Stomach (tissue), 4 donors: ENCODE measurements at regions not wholly inside any gene's neighbourhood (a gene's known extent, or its start where the extent isn't known, plus 50 kb on each side); places are given as distances from the start of the nearest gene placed in this dataset.

ENCODE experiments used
- POLR2A ChIP-seq, 4 donors: fragments of 450-650 bp; IDR thresholded peaks; one replicate each; pipeline ENCODE4 v1.6.1; 2016; ENCODE audit warnings: antibody characterized with exemption in 4 of 4, control low read depth in 2 of 4, mild to moderate bottlenecking in 1 of 4, moderate library complexity in 1 of 4
- POLR2AphosphoS5 ChIP-seq, 3 donors: sonication (generic); formaldehyde crosslinking; IDR thresholded peaks; one replicate each; pipeline ENCODE4 v1.6.1; 2016; ENCODE audit warnings: antibody characterized with exemption in 3 of 3
- TF ChIP-seq, protein P1 (sequence below), 7 experiments: fragments of 450-650 bp in 4 of 7; fragments of 200-600 bp in 3 of 7; sonication (generic) in 3 of 7; IDR thresholded peaks; one replicate each; pipeline ENCODE4 v1.5.1; 2016 to 2019; ENCODE audit warnings: antibody characterized with exemption in 7 of 7, control low read depth in 2 of 7, mild to moderate bottlenecking in 1 of 7

DNA sequence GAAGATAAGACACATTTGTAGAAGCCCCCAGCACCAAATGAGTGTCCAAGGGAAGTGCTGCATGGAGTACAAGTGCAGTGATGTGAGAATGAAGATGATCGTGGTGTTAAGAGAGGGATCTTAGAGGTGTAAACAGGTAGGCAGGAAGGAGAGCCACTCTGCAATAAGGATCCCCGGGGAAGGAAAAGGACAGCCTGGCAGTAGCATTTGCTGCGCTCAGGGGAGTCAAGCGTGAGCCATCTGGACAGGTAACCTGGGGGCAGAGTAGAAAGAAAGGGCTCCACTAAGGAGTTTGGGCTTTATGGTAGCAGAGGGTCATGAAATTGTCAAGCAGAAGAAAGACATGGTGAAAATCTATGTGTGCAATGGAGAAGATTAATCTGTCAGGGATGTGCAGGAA lies 587.2 kb downstream of the BUD13 start:
- TF ChIP-seq, protein P1, sequence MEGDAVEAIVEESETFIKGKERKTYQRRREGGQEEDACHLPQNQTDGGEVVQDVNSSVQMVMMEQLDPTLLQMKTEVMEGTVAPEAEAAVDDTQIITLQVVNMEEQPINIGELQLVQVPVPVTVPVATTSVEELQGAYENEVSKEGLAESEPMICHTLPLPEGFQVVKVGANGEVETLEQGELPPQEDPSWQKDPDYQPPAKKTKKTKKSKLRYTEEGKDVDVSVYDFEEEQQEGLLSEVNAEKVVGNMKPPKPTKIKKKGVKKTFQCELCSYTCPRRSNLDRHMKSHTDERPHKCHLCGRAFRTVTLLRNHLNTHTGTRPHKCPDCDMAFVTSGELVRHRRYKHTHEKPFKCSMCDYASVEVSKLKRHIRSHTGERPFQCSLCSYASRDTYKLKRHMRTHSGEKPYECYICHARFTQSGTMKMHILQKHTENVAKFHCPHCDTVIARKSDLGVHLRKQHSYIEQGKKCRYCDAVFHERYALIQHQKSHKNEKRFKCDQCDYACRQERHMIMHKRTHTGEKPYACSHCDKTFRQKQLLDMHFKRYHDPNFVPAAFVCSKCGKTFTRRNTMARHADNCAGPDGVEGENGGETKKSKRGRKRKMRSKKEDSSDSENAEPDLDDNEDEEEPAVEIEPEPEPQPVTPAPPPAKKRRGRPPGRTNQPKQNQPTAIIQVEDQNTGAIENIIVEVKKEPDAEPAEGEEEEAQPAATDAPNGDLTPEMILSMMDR (IDR thresholded peaks at IDR 0.05) = no peak
- TF ChIP-seq POLR2AphosphoS5 (IDR thresholded peaks at IDR 0.05) (no peak), POLR2A (IDR thresholded peaks at IDR 0.05) (no peak)
